Endothelial cell of umbilical vein (primary cell): ENCODE measurements at regions not wholly inside any gene's neighbourhood (a gene's known extent, or its start where the extent isn't known, plus 50 kb on each side); places are given as distances from the start of the nearest gene placed in this dataset.

Experiments used
- BruUV-seq: library from RNA; stranded (reverse); fragments of 400-500 nt; replicated peaks from 2 replicates; lab custom pipeline; 2021; lab: Mats Ljungman, UMichigan
- CTCF ChIA-PET: fragments of 300-600, 350-600 bp; sonication (Branson Sonifier 250); formaldehyde crosslinking; loops from one replicate; lab custom pipeline; 2021; ENCODE audit warnings: antibody characterized with exemption, inconsistent platforms; lab: Charles Lee
- POLR2A ChIA-PET: fragments of 300-600, 350-600 bp; sonication (Branson Sonifier 250); formaldehyde crosslinking; loops from one replicate; lab custom pipeline; 2021; ENCODE audit warnings: antibody characterized with exemption, inconsistent platforms; lab: Charles Lee
- DNase-seq: peaks from one replicate; pipeline ENCODE4 v3.0.0-alpha.2; 2011; ENCODE audit warnings: low read depth, low spot score
- FAIRE-seq: peaks from 2 replicates; lab custom pipeline; 2011; peaks lifted over from hg19 to GRCh38; lab: Jason Lieb, UNC
- H2AFZ ChIP-seq: 2 replicates; pipeline ENCODE4 v1.6.0; 2012; ENCODE audit warnings: low read depth, low read length, control low read depth, inconsistent platforms
- H3K27ac ChIP-seq: 2 replicates; pipeline ENCODE4 v1.5.1; 2011; ENCODE audit warnings: low read depth, mild to moderate bottlenecking, control low read depth, low read length, moderate library complexity; ENCODE audit not compliant: insufficient read depth
- H3K27me3 ChIP-seq, 2 experiments: 2 replicates each; pipeline versions ENCODE4 v1.6.0 to v1.6.1; 2011; ENCODE audit warnings: low read length in 2 of 2, mixed read lengths in 1 of 2; ENCODE audit not compliant: control insufficient read depth in 2 of 2, insufficient read depth in 2 of 2
- H3K36me3 ChIP-seq, 2 experiments: 2 replicates in 1 of 2; 3 replicates in 1 of 2; pipeline ENCODE4 v1.5.1; 2011; ENCODE audit warnings: low read length in 2 of 2, mild to moderate bottlenecking in 1 of 2, moderate library complexity in 1 of 2; ENCODE audit not compliant: control insufficient read depth in 2 of 2, insufficient read depth in 2 of 2; ENCODE audit errors: extremely low read depth in 1 of 2
- H3K4me1 ChIP-seq: 3 replicates; pipeline ENCODE4 v1.5.1; 2011; ENCODE audit warnings: mild to moderate bottlenecking, low read length; ENCODE audit not compliant: control insufficient read depth, insufficient read depth; ENCODE audit errors: extremely low read depth
- H3K4me2 ChIP-seq: 2 replicates; pipeline ENCODE4 v1.6.1; 2011; ENCODE audit warnings: low read length, control low read depth, mixed read lengths; ENCODE audit not compliant: insufficient read depth
- H3K4me3 ChIP-seq, 3 experiments: fragments of 200-600 bp in 1 of 3; sonication (generic), shearing (Covaris generic) in 1 of 3; replicated peaks in 1 of 3; 2 replicates each; pipeline ENCODE4 v1.5.1; 2011 to 2016; ENCODE audit warnings: control low read depth in 3 of 3, low read length in 3 of 3, mild to moderate bottlenecking in 2 of 3, inconsistent platforms in 1 of 3, low read depth in 1 of 3, moderate library complexity in 1 of 3; ENCODE audit not compliant: insufficient read depth in 1 of 3
- H3K79me2 ChIP-seq: 2 replicates; pipeline ENCODE4 v1.6.0; 2012; ENCODE audit warnings: low read length, inconsistent platforms; ENCODE audit not compliant: control insufficient read depth, insufficient read depth
- H3K9ac ChIP-seq: replicated peaks from 2 replicates; pipeline ENCODE3; 2011; ENCODE audit warnings: low read length, control low read depth; ENCODE audit not compliant: insufficient read depth; ENCODE audit errors: extremely low read depth
- H3K9me1 ChIP-seq: replicated peaks from 3 replicates; pipeline ENCODE4 v1.6.0; 2011; ENCODE audit warnings: mild to moderate bottlenecking, low read length; ENCODE audit not compliant: control insufficient read depth, insufficient read depth; ENCODE audit errors: extremely low read depth
- H3K9me3 ChIP-seq: replicated peaks from 2 replicates; pipeline ENCODE4 v1.5.1; 2012; ENCODE audit warnings: low read length, inconsistent platforms; ENCODE audit not compliant: control insufficient read depth, insufficient read depth
- H4K20me1 ChIP-seq: replicated peaks from 2 replicates; pipeline ENCODE3; 2011; ENCODE audit warnings: mild to moderate bottlenecking, low read length; ENCODE audit not compliant: control insufficient read depth, insufficient read depth; ENCODE audit errors: extremely low read depth
- EZH2 ChIP-seq: IDR thresholded peaks from 2 replicates; pipeline ENCODE4 v1.6.1; 2012; ENCODE audit warnings: borderline replicate concordance, low read depth, mild to moderate bottlenecking, moderate library complexity, low read length, inconsistent platforms; ENCODE audit not compliant: severe bottlenecking
- FOS ChIP-seq: IDR thresholded peaks from 2 replicates; pipeline ENCODE4 v1.6.1; 2011; ENCODE audit warnings: mild to moderate bottlenecking, low read length, moderate library complexity, borderline replicate concordance; ENCODE audit not compliant: insufficient read depth
- GATA2 ChIP-seq: IDR thresholded peaks from 2 replicates; pipeline ENCODE4 v1.7.0; 2011; ENCODE audit warnings: low read depth, mild to moderate bottlenecking, moderate library complexity, mixed read lengths, low read length; ENCODE audit not compliant: insufficient read length, insufficient read depth
- JUN ChIP-seq: IDR thresholded peaks from 2 replicates; pipeline ENCODE4 v1.6.1; 2011; ENCODE audit warnings: borderline replicate concordance, low read depth; ENCODE audit not compliant: insufficient read length, insufficient read depth
- MYC ChIP-seq: IDR thresholded peaks from one replicate; pipeline ENCODE4 v1.6.1; 2011; ENCODE audit warnings: mild to moderate bottlenecking, low read depth, low read length
- POLR2A ChIP-seq: IDR thresholded peaks from 2 replicates; pipeline ENCODE4 v1.6.1; 2012; ENCODE audit warnings: low read depth, mild to moderate bottlenecking, control low read depth, low read length
- POLR2AphosphoS5 ChIP-seq: IDR thresholded peaks from 2 replicates; pipeline ENCODE4 v1.6.1; 2012; ENCODE audit warnings: low read depth, mild to moderate bottlenecking, control low read depth, low read length, moderate library complexity; ENCODE audit not compliant: insufficient read depth
- dilution Hi-C: fragments of 300-500 bp; cut with MboI; formaldehyde crosslinking; loops from one replicate; pipeline ENCODE4 v1.15.0; 2019; ENCODE audit warnings: low sequenced_read_pairs; ENCODE audit not compliant: extremely low pct_ligation_motif_present
- intact Hi-C: fragments of 100-400 bp; cut with micrococcal nuclease; formaldehyde crosslinking; loops from one replicate; pipeline ENCODE4 v1.10.0; 2022
- TF ChIP-seq, protein P1 (sequence below): IDR thresholded peaks from 2 replicates; pipeline ENCODE4 v1.6.1; 2011; ENCODE audit not compliant: insufficient read depth, insufficient read length
- TF ChIP-seq, protein P2 (sequence below), 2 donors: IDR thresholded peaks; 1 replicate in 1 of 2; 2 replicates in 1 of 2; pipeline ENCODE4 v1.5.1; 2011; ENCODE audit warnings: low read length in 2 of 2, mild to moderate bottlenecking in 2 of 2, moderate library complexity in 2 of 2, control low read depth in 1 of 2, inconsistent platforms in 1 of 2, low read depth in 1 of 2; ENCODE audit not compliant: insufficient read depth in 1 of 2; ENCODE audit errors: extremely low read depth in 1 of 2

DNA sequence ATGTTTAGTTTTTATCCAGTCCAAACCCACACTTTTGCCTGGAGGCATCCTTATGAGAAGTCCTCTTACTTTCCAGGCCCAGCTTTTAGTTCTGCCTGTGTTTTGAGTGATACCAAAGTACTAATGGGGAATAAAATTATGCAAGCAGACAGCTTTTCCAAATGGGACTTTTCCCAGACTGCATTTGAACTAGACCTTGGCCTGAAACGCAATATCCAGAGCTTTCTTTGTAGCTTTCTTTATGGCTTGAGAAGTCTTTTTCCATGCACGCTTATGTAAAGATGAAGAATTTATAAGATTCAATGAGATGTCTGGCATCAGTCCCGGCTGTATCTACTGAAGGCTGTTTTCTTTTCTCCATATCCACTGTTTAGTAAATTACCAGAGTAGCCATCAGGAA is 236.6 kb upstream of the RAB4A start:
- dilution Hi-C loops, result no loop called here
- FAIRE-seq, result no peak
- peaks cover 11% of the 10 kb centered on the region for H3K4me1 ChIP-seq
- ChIA-PET POLR2A (no interaction called here), CTCF (interaction anchor here (1.2 to 1.5 kb wide), 2 partner anchors 9 to 26 kb away, joined by 3 to 4 read pairs; no protein-coding TSS in a partner anchor)
- intact Hi-C loops, result no loop called here
- H3K9ac ChIP-seq, result no peak overlapping the region
- DNase-seq, result no peak
- no peak overlapping the region for H3K4me2 ChIP-seq
- no peaks in the 10 kb centered on the region for H4K20me1 ChIP-seq
- H3K9me3 ChIP-seq, result no peaks in the 10 kb centered on the region
- no TSS peak for BruUV-seq
- peaks cover 0 to 6% of the 10 kb centered on the region in 2 experiments for H3K27me3 ChIP-seq
- H3K4me3 ChIP-seq, result no peak overlapping the region
- no peak overlapping the region for H2AFZ ChIP-seq
- no peak overlapping the region for H3K27ac ChIP-seq
- H3K36me3 ChIP-seq, result no peaks in the 10 kb centered on the region
- TF ChIP-seq EZH2 (no peak), FOS (no peak), POLR2AphosphoS5 (no peak), MYC (no peak), POLR2A (no peak), GATA2 (no peak), JUN (no peak)
- TF ChIP-seq, protein P1, sequence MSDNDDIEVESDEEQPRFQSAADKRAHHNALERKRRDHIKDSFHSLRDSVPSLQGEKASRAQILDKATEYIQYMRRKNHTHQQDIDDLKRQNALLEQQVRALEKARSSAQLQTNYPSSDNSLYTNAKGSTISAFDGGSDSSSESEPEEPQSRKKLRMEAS, result no peak
- TF ChIP-seq, protein P2, sequence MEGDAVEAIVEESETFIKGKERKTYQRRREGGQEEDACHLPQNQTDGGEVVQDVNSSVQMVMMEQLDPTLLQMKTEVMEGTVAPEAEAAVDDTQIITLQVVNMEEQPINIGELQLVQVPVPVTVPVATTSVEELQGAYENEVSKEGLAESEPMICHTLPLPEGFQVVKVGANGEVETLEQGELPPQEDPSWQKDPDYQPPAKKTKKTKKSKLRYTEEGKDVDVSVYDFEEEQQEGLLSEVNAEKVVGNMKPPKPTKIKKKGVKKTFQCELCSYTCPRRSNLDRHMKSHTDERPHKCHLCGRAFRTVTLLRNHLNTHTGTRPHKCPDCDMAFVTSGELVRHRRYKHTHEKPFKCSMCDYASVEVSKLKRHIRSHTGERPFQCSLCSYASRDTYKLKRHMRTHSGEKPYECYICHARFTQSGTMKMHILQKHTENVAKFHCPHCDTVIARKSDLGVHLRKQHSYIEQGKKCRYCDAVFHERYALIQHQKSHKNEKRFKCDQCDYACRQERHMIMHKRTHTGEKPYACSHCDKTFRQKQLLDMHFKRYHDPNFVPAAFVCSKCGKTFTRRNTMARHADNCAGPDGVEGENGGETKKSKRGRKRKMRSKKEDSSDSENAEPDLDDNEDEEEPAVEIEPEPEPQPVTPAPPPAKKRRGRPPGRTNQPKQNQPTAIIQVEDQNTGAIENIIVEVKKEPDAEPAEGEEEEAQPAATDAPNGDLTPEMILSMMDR (IDR thresholded peaks at IDR 0.05; ENCODE audit: extremely low read depth in 1 of 2, insufficient read depth in 1 of 2, low read depth in 1 of 2, low read length in 2 of 2), result no peak
- no peaks in the 10 kb centered on the region for H3K9me1 ChIP-seq
- no peaks in the 10 kb centered on the region for H3K79me2 ChIP-seq
